ENCODE measurements at regions not wholly inside any gene's neighbourhood (a gene's known extent, or its start where the extent isn't known, plus 50 kb on each side); places are given as distances from the start of the nearest gene placed in this dataset.
A peak's percentile ranks its signal among the peaks of the same experiment; 100 is the strongest.

- no peak for DNase-seq
- Histone ChIP-seq H3K4me3 (no peak overlapping the region), H3K27ac (no peak overlapping the region), H3K36me3 (replicated peaks in 1 of 2) (no peaks in the 10 kb centered on the region), H3K4me1 (replicated peaks in 1 of 2) (peaks cover 0 to 6% of the 10 kb centered on the region in 2 donors), H3K9me3 (replicated peaks in 1 of 3) (no peaks in the 10 kb centered on the region), H3K27me3 (no peaks in the 10 kb centered on the region)
- 75 to 89% (median 78%) methylated on average over 3 of the region's 3 CpGs for WGBS, 4 donors
- TF ChIP-seq CTCF (IDR thresholded peaks at IDR 0.05) (no peak), POLR2A (IDR thresholded peaks at IDR 0.05) (no peak)
- intact Hi-C loops (cut with DNase I): no loop called here
These were observed 139.4 kb upstream of the AGR3 start for GRCh38 chr7:17021205-17021604.

GRCh38 chr7:17022920-17023319, 141.1 kb upstream of the AGR3 start:
- 83 to 95% (median 85%) methylated on average over 3 of the region's 3 CpGs for WGBS, 4 donors
- no peak for DNase-seq
- Histone ChIP-seq H3K27me3 (no peaks in the 10 kb centered on the region), H3K4me3 (no peak overlapping the region), H3K4me1 (replicated peaks in 1 of 2) (no peaks in the 10 kb centered on the region), H3K36me3 (replicated peaks in 1 of 2) (no peaks in the 10 kb centered on the region), H3K9me3 (replicated peaks in 1 of 3) (no peaks in the 10 kb centered on the region), H3K27ac (no peak overlapping the region)
- TF ChIP-seq POLR2A (IDR thresholded peaks at IDR 0.05) (no peak), CTCF (IDR thresholded peaks at IDR 0.05) (no peak)
- intact Hi-C loops (cut with DNase I): no loop called here

DNA sequence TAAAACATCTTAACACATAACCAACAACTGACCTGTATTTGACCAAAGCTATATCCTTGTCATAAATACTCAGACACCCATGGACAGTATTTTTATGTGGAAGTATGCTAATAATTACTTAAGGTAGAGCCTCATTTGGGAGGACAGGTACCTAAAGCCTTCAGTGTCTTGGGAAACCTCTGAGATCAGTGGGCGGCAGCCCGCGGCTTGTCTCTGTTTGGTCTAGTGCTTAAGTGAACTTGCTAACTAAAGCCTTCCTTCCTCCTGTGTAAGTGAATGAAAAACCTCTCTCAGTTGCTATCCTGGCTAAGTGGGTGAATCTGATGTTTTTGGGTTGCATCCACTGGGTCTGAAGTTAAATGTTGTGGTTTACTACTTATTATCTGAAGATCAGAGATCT, 144.5 kb upstream of the AGR3 start:
- intact Hi-C loops (cut with DNase I): no loop called here
- no peak overlapping the region for H3K27ac ChIP-seq
- no peak for DNase-seq
- H3K9me3 ChIP-seq (replicated peaks in 1 of 3): no peaks in the 10 kb centered on the region
- H3K36me3 ChIP-seq (replicated peaks in 1 of 2): no peaks in the 10 kb centered on the region
- 90 to 97% (median 96%) methylated on average over 3 of the region's 3 CpGs for WGBS, 4 donors
- no peak for TF ChIP-seq POLR2A (IDR thresholded peaks at IDR 0.05)
- no peaks in the 10 kb centered on the region for H3K27me3 ChIP-seq
- no peak overlapping the region for H3K4me3 ChIP-seq
- no peaks in the 10 kb centered on the region for H3K4me1 ChIP-seq (replicated peaks in 1 of 2)

DNA sequence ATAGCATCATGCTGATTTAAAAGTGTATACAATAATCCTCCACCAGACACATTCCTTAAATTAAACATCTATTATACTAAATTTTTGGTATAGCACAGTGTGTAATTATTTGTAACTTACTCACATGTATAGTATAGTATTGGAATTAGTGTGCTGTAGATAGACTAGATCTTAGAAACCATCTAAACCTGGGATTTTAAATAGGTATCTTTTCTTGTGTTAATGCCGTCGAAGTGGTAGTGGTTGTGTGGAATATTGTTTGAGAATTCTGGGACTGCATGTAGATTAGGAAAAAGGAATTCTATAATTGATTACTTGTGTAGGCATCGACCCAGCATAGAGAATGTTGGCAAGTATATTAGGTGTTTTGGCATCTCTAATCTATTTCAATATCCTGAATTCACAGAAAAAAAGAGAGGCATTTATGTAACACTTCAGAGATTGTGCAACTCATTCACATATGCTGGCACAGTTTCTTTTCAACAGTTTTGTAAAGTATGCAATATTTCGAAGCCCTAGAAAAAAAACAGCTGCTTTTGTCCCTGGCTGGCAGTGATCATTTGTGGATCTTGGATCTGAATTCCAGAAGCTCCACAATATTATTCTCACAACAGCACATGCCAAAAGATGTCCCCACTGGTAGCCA, 145.5 kb upstream of the AGR3 start:
- no peak for TF ChIP-seq CTCF (IDR thresholded peaks at IDR 0.05)
- no peak for TF ChIP-seq POLR2A (IDR thresholded peaks at IDR 0.05)

GRCh38 chr7:17027789-17028152, 146.0 kb upstream of the AGR3 start:
- H3K27ac ChIP-seq: peak overlapping the region in 1 of 5 donors; percentile 57
- no peaks in the 10 kb centered on the region for H3K4me1 ChIP-seq (replicated peaks in 1 of 2)
- DNase-seq: no peak
- no peak overlapping the region for H3K4me3 ChIP-seq
- intact Hi-C loops (cut with DNase I): no loop called here
- H3K36me3 ChIP-seq (replicated peaks in 1 of 2): no peaks in the 10 kb centered on the region
- no peaks in the 10 kb centered on the region for H3K27me3 ChIP-seq
- H3K9me3 ChIP-seq (replicated peaks in 1 of 3): no peaks in the 10 kb centered on the region
- 58 to 92% (median 73%) methylated on average over 1 of the region's 1 CpG for WGBS, 4 donors
- TF ChIP-seq CTCF (IDR thresholded peaks at IDR 0.05) (no peak), POLR2A (IDR thresholded peaks at IDR 0.05) (no peak)

More for the DNA sequence above, 145.5 kb upstream of the AGR3 start:
- Histone ChIP-seq H3K36me3 (replicated peaks in 1 of 2) (no peaks in the 10 kb centered on the region), H3K4me1 (replicated peaks in 1 of 2) (no peaks in the 10 kb centered on the region), H3K9me3 (replicated peaks in 1 of 3) (no peaks in the 10 kb centered on the region), H3K4me3 (no peak overlapping the region), H3K27me3 (no peaks in the 10 kb centered on the region), H3K27ac (peak overlapping the region in 1 of 5 donors; percentile 57)
- WGBS, 4 donors: 63 to 67% (median 64%) methylated on average over 4 of the region's 4 CpGs
- intact Hi-C loops (cut with DNase I): no loop called here
- DNase-seq: no peak

Measured in adrenal gland (tissue), 9 donors.